KMS-11 (cell line): ENCODE measurements at regions not wholly inside any gene's neighbourhood (a gene's known extent, or its start where the extent isn't known, plus 50 kb on each side); places are given as distances from the start of the nearest gene placed in this dataset.

ENCODE experiments used
- H2AFZ ChIP-seq: fragments of 200-600 bp; sonication (generic); 2 replicates; pipeline ENCODE4 v1.6.1; 2016; ENCODE audit warnings: antibody characterized with exemption, mixed run types, low read depth
- H3K27ac ChIP-seq: fragments of 200-600 bp; sonication (generic); 2 replicates; pipeline ENCODE4 v1.6.1; 2016; ENCODE audit warnings: mild to moderate bottlenecking, mixed run types
- H3K27me3 ChIP-seq: fragments of 200-600 bp; sonication (generic); 2 replicates; pipeline ENCODE4 v1.6.1; 2017; ENCODE audit warnings: mild to moderate bottlenecking, low read depth, mixed run types, moderate library complexity; ENCODE audit not compliant: insufficient read depth
- H3K36me3 ChIP-seq: fragments of 200-600 bp; sonication (generic); 2 replicates; pipeline ENCODE4 v1.6.1; 2017; ENCODE audit warnings: mild to moderate bottlenecking, mixed run types; ENCODE audit not compliant: insufficient read depth
- H3K4me1 ChIP-seq: fragments of 200-600 bp; sonication (generic); 2 replicates; pipeline ENCODE4 v1.6.1; 2016; ENCODE audit warnings: mild to moderate bottlenecking, low read depth, mixed run types; ENCODE audit not compliant: poor library complexity, severe bottlenecking
- H3K4me2 ChIP-seq: fragments of 200-600 bp; sonication (generic); 2 replicates; pipeline ENCODE4 v1.7.0; 2016; ENCODE audit warnings: mild to moderate bottlenecking, mixed run types
- H3K4me3 ChIP-seq: fragments of 200-600 bp; sonication (generic); IDR thresholded peaks from 2 replicates; pipeline ENCODE4 v1.6.1; 2017; ENCODE audit warnings: low read depth, low read length, mixed read lengths; ENCODE audit not compliant: insufficient read depth
- H3K79me2 ChIP-seq: fragments of 200-600 bp; sonication (generic); 2 replicates; pipeline ENCODE4 v1.6.1; 2016; ENCODE audit warnings: low read depth, mixed run types; ENCODE audit not compliant: insufficient read depth
- H3K9ac ChIP-seq: fragments of 200-600 bp; sonication (generic); 2 replicates; pipeline ENCODE4 v1.6.1; 2016; ENCODE audit warnings: mild to moderate bottlenecking, mixed run types
- H4K20me1 ChIP-seq: fragments of 200-600 bp; sonication (generic); 2 replicates; pipeline ENCODE4 v1.6.1; 2016; ENCODE audit warnings: mild to moderate bottlenecking, mixed run types; ENCODE audit not compliant: insufficient read depth
- TF ChIP-seq, protein P1 (sequence below): fragments of 200-600 bp; sonication (generic); conservative IDR thresholded peaks from 2 replicates; pipeline ENCODE4 v1.6.1; 2017; ENCODE audit warnings: low read depth, mild to moderate bottlenecking, antibody characterized with exemption, low read length, moderate library complexity, mixed read lengths

DNA sequence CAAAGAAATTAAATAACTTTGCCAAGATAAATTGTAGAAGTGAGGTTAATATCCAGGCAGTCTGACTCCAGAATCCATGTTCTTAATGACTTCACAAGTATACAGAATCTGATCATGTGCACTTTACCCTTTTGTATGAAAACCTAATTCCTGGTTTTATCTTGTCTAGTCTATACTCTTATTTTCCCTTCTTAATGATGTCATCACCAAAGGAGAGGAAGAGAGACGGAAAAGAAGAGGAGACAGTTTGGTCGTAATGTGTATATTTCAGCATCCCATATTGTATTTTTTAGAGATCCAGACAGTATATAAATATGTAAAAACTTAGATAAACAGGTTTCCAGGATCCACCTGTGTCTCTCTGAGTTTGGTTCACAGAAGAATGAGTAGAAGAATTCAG is 159.9 kb upstream of the MDFIC start:
- TF ChIP-seq, protein P1, sequence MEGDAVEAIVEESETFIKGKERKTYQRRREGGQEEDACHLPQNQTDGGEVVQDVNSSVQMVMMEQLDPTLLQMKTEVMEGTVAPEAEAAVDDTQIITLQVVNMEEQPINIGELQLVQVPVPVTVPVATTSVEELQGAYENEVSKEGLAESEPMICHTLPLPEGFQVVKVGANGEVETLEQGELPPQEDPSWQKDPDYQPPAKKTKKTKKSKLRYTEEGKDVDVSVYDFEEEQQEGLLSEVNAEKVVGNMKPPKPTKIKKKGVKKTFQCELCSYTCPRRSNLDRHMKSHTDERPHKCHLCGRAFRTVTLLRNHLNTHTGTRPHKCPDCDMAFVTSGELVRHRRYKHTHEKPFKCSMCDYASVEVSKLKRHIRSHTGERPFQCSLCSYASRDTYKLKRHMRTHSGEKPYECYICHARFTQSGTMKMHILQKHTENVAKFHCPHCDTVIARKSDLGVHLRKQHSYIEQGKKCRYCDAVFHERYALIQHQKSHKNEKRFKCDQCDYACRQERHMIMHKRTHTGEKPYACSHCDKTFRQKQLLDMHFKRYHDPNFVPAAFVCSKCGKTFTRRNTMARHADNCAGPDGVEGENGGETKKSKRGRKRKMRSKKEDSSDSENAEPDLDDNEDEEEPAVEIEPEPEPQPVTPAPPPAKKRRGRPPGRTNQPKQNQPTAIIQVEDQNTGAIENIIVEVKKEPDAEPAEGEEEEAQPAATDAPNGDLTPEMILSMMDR, result no peak
- no peak overlapping the region for H3K4me2 ChIP-seq
- no peak overlapping the region for H3K27ac ChIP-seq
- H3K27me3 ChIP-seq, result no peaks in the 10 kb centered on the region
- H3K4me1 ChIP-seq, result no peaks in the 10 kb centered on the region
- H3K79me2 ChIP-seq, result no peaks in the 10 kb centered on the region
- H4K20me1 ChIP-seq, result no peaks in the 10 kb centered on the region
- no peak overlapping the region for H3K4me3 ChIP-seq
- H3K36me3 ChIP-seq, result no peaks in the 10 kb centered on the region
- no peak overlapping the region for H3K9ac ChIP-seq
- H2AFZ ChIP-seq, result no peak overlapping the region

- Histone ChIP-seq H3K79me2 (no peaks in the 10 kb centered on the region), H3K27ac (no peak overlapping the region), H3K4me3 (no peak overlapping the region), H3K4me1 (no peaks in the 10 kb centered on the region), H3K36me3 (no peaks in the 10 kb centered on the region), H3K27me3 (no peaks in the 10 kb centered on the region), H3K4me2 (no peak overlapping the region), H4K20me1 (no peaks in the 10 kb centered on the region), H2AFZ (no peak overlapping the region), H3K9ac (no peak overlapping the region)
- TF ChIP-seq, protein P1, result no peak
These were observed 156.4 kb upstream of the MDFIC start for GRCh38 chr7:114765331-114766040.

DNA sequence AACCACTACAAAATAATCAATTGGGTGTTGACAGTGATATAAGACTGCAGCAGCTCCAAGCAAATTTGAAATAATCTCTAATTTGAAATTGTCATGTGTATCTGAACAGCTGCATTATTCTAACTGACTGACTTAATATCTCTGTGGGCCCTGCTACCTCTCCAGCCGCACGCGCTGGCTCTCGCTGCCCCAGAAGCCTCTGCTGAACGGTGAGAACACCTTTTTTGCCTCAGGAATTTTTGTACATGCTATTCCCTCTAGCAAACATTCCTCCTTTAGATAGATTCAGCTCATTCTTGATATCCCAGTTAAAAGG is 155.9 kb upstream of the MDFIC start:
- H3K27me3 ChIP-seq, result no peaks in the 10 kb centered on the region
- no peak overlapping the region for H3K27ac ChIP-seq
- TF ChIP-seq, protein P1, result no peak
- H3K9ac ChIP-seq, result no peak overlapping the region
- H3K4me2 ChIP-seq, result no peak overlapping the region
- no peaks in the 10 kb centered on the region for H3K36me3 ChIP-seq
- H2AFZ ChIP-seq, result no peak overlapping the region
- H3K79me2 ChIP-seq, result no peaks in the 10 kb centered on the region
- no peaks in the 10 kb centered on the region for H4K20me1 ChIP-seq
- H3K4me1 ChIP-seq, result no peaks in the 10 kb centered on the region
- H3K4me3 ChIP-seq, result no peak overlapping the region

- no peaks in the 10 kb centered on the region for H3K79me2 ChIP-seq
- H3K9ac ChIP-seq, result no peak overlapping the region
- H3K4me3 ChIP-seq, result no peak overlapping the region
- no peak overlapping the region for H3K27ac ChIP-seq
- H3K27me3 ChIP-seq, result no peaks in the 10 kb centered on the region
- TF ChIP-seq, protein P1, result no peak
- no peaks in the 10 kb centered on the region for H3K4me1 ChIP-seq
- H3K4me2 ChIP-seq, result no peak overlapping the region
- H3K36me3 ChIP-seq, result no peaks in the 10 kb centered on the region
- H4K20me1 ChIP-seq, result no peaks in the 10 kb centered on the region
- H2AFZ ChIP-seq, result no peak overlapping the region
These were observed 144.6 kb upstream of the MDFIC start for GRCh38 chr7:114777288-114777687.
